ENCODE measurements at regions not wholly inside any gene's neighbourhood (a gene's known extent, or its start where the extent isn't known, plus 50 kb on each side); places are given as distances from the start of the nearest gene placed in this dataset.

GRCh38 chr6:56407883-56408410 lies 160.6 kb upstream of the COL21A1 start:
- intact Hi-C loops (cut with DNase I; ENCODE audit: low total_unique reads) = no loop called here
- DNase-seq = no peak
- WGBS, 5 donors = 85 to 96% (median 94%) methylated on average over 1 of the region's 1 CpG
- Histone ChIP-seq H3K27me3 (no peaks in the 10 kb centered on the region), H3K9me3 (no peaks in the 10 kb centered on the region), H3K27ac (no peak overlapping the region), H3K4me1 (peaks cover 0 to 12% (median 0%) of the 10 kb centered on the region in 4 donors), H3K36me3 (no peaks in the 10 kb centered on the region), H3K4me3 (no peak overlapping the region)
- TF ChIP-seq POLR2AphosphoS5 (IDR thresholded peaks at IDR 0.05) = no peak

GRCh38 chr6:56406276-56407269 lies 159.2 kb upstream of the COL21A1 start:
- Histone ChIP-seq H3K9me3 (no peaks in the 10 kb centered on the region), H3K4me3 (no peak overlapping the region), H3K4me1 (peaks cover 0 to 12% (median 0%) of the 10 kb centered on the region in 4 donors), H3K27ac (no peak overlapping the region), H3K27me3 (no peaks in the 10 kb centered on the region), H3K36me3 (no peaks in the 10 kb centered on the region)
- intact Hi-C loops (cut with DNase I; ENCODE audit: low total_unique reads) = no loop called here
- no peak for TF ChIP-seq POLR2A (IDR thresholded peaks at IDR 0.05)
- no peak for TF ChIP-seq EP300 (IDR thresholded peaks at IDR 0.05)
- no peak for TF ChIP-seq CTCF (IDR thresholded peaks at IDR 0.05)
- no peak for TF ChIP-seq POLR2AphosphoS5 (IDR thresholded peaks at IDR 0.05)
- WGBS, 5 donors = 86 to 93% (median 89%) methylated on average over 3 of the region's 3 CpGs
- DNase-seq = no peak

GRCh38 chr6:56404599-56404998 lies 157.2 kb upstream of the COL21A1 start:
- Histone ChIP-seq H3K27ac (peak overlapping the region in 2 of 5 donors; percentile 4 to 21), H3K36me3 (no peaks in the 10 kb centered on the region), H3K4me3 (no peak overlapping the region), H3K4me1 (peaks cover 0 to 12% (median 3%) of the 10 kb centered on the region in 4 donors), H3K27me3 (no peaks in the 10 kb centered on the region), H3K9me3 (no peaks in the 10 kb centered on the region)
- TF ChIP-seq CTCF (IDR thresholded peaks at IDR 0.05) (no peak), EP300 (IDR thresholded peaks at IDR 0.05) (no peak), POLR2AphosphoS5 (IDR thresholded peaks at IDR 0.05) (no peak), POLR2A (IDR thresholded peaks at IDR 0.05) (no peak)
- intact Hi-C loops (cut with DNase I; ENCODE audit: low total_unique reads) = no loop called here
- no peak for DNase-seq
- 76 to 94% (median 86%) methylated on average over 2 of the region's 2 CpGs for WGBS, 5 donors

GRCh38 chr6:56403745-56404144 lies 156.4 kb upstream of the COL21A1 start:
- no peaks in the 10 kb centered on the region for H3K9me3 ChIP-seq
- TF ChIP-seq EP300 (IDR thresholded peaks at IDR 0.05) (no peak), POLR2A (IDR thresholded peaks at IDR 0.05) (no peak), CTCF (IDR thresholded peaks at IDR 0.05) (no peak), POLR2AphosphoS5 (IDR thresholded peaks at IDR 0.05) (no peak)
- intact Hi-C loops (cut with DNase I; ENCODE audit: low total_unique reads) = no loop called here
- H3K27ac ChIP-seq = peak overlapping the region in 2 of 5 donors; percentile 4 to 44
- H3K36me3 ChIP-seq = no peaks in the 10 kb centered on the region
- no peaks in the 10 kb centered on the region for H3K27me3 ChIP-seq
- WGBS, 5 donors = 58 to 75% (median 66%) methylated on average over 2 of the region's 2 CpGs
- peaks cover 0 to 13% (median 6%) of the 10 kb centered on the region in 4 donors for H3K4me1 ChIP-seq
- H3K4me3 ChIP-seq = no peak overlapping the region
- DNase-seq = peak in 1 of 2 donors; percentile 66

All from stomach (tissue), 8 donors.